ENCODE measurements at regions not wholly inside any gene's neighbourhood (a gene's known extent, or its start where the extent isn't known, plus 50 kb on each side); places are given as distances from the start of the nearest gene placed in this dataset.

- no peaks in the 10 kb centered on the region for H3K9me3 ChIP-seq (replicated peaks; ENCODE audit: control insufficient read depth, insufficient read depth, low read length)
- TF ChIP-seq NR2F1 (conservative IDR thresholded peaks at IDR 0.05) = no peak
- no peak for TF ChIP-seq ZBTB4 (CRISPR knock-in tag; IDR thresholded peaks at IDR 0.05)
- TF ChIP-seq RAD21 (IDR thresholded peaks at IDR 0.05; ENCODE audit: insufficient read depth, low read depth, low read length) = no peak
- no peak for TF ChIP-seq CUX1 (IDR thresholded peaks at IDR 0.05; ENCODE audit: insufficient replicate concordance, low read depth, low read length)
- TF ChIP-seq RELB (IDR thresholded peaks at IDR 0.05; ENCODE audit: low read depth) = no peak
- no peak for TF ChIP-seq SREBF2 (IDR thresholded peaks at IDR 0.05; ENCODE audit: low read length)
- SMC1A ChIA-PET (ENCODE audit: uncharacterized antibody, unreplicated experiment) = no interaction called here
Measured at GRCh38 chr3:103767635-103768034, 1332.8 kb downstream of the ZPLD1 start.

More at GRCh38 chr3:103767635-103768034, 1332.8 kb downstream of the ZPLD1 start:
- POLR2A ChIA-PET = no interaction called here
- H3K4me2 ChIP-seq (ENCODE audit: control insufficient read depth, insufficient read depth) = no peak overlapping the region
- 56% methylated on average over 12 of the region's 12 CpGs for WGBS (ENCODE audit: insufficient coverage, insufficient replicate concordance, low lambda C conversion rate, missing lambda C conversion rate)
- CTCF ChIA-PET = no interaction called here
- RAD21 ChIA-PET (ENCODE audit: unreplicated experiment) = no interaction called here
- BruUV-seq (replicated peaks) = no TSS peak
- no peak for DNase-seq (ENCODE audit: low read depth, low spot score)
- H3K79me2 ChIP-seq (ENCODE audit: control insufficient read depth, insufficient read depth, low read length) = no peaks in the 10 kb centered on the region
- no peaks in the 10 kb centered on the region for H3K27me3 ChIP-seq (replicated peaks in 1 of 2; ENCODE audit: control insufficient read depth in 2 of 2, insufficient read depth in 2 of 2, low read length in 1 of 2)
- intact Hi-C loops (cut with micrococcal nuclease; ENCODE audit: unreplicated experiment) (no loop called here), in situ Hi-C loops (cut with MboI) (no loop called here)
- no peak overlapping the region for H3K4me3 ChIP-seq
- H4K20me1 ChIP-seq (ENCODE audit: control insufficient read depth, insufficient read depth) = no peaks in the 10 kb centered on the region
- H3K4me1 ChIP-seq (ENCODE audit: control insufficient read depth, insufficient read depth, low read length) = no peaks in the 10 kb centered on the region
- no peak overlapping the region for H3K9ac ChIP-seq (ENCODE audit: control insufficient read depth, insufficient read depth, low read length)
- ATAC-seq = no peak
- H3K27ac ChIP-seq (ENCODE audit: control insufficient read depth, insufficient read depth) = no peak overlapping the region
- H2AFZ ChIP-seq (ENCODE audit: control insufficient read depth, low read depth, low read length) = no peak overlapping the region
- FAIRE-seq = no peak
- H3K36me3 ChIP-seq (ENCODE audit: control insufficient read depth in 2 of 2, insufficient read depth in 2 of 2, low read length in 1 of 2) = no peaks in the 10 kb centered on the region
